A549 (cell line): ENCODE measurements at regions not wholly inside any gene's neighbourhood (a gene's known extent, or its start where the extent isn't known, plus 50 kb on each side); places are given as distances from the start of the nearest gene placed in this dataset.

Source experiments
- ATAC-seq, 2 experiments: fragments of 200-7000 bp in 1 of 2; fragments of >200 bp in 1 of 2; cut with Nextera tagmentation in 1 of 2; cut with Tn5 transposase in 1 of 2; 3 replicates each; pipeline versions ENCODE4 v1.8.0 to v1.9.1; 2018 to 2020; ENCODE audit warnings: mild to moderate bottlenecking in 1 of 2, moderate library complexity in 1 of 2
- CTCF ChIA-PET: fragments of 300-600 bp; sonication (Branson Sonifier 250); formaldehyde crosslinking; extraction: SDS; loops from one replicate; lab custom pipeline; 2021; ENCODE audit warnings: antibody characterized with exemption, inconsistent platforms; lab: Yijun Ruan, JAX
- POLR2A ChIA-PET: fragments of 350-600 bp; formaldehyde crosslinking; extraction: SDS; loops from one replicate; lab custom pipeline; 2021; ENCODE audit warnings: antibody characterized with exemption, inconsistent platforms; lab: Yijun Ruan, JAX
- DNase-seq, 2 experiments: peaks; one replicate each; pipeline versions ENCODE4 v3.0.0 to v3.0.0-alpha.2; 2011 to 2016; ENCODE audit warnings: low read depth in 1 of 2, low spot score in 1 of 2
- FAIRE-seq: peaks from 2 replicates; lab custom pipeline; 2011; peaks lifted over from hg19 to GRCh38; lab: Jason Lieb, UNC
- H3K27ac ChIP-seq, 2 experiments: fragments of >200 bp; sonication (Bioruptor Twin); formaldehyde crosslinking; 3 replicates each; pipeline ENCODE4 v1.5.1; 2016 to 2017
- H3K4me1 ChIP-seq: fragments of >200 bp; sonication (Bioruptor Twin); formaldehyde crosslinking; 3 replicates; pipeline ENCODE4 v1.6.1; 2016
- H3K4me2 ChIP-seq: fragments of >200 bp; sonication (Bioruptor Twin); formaldehyde crosslinking; 3 replicates; pipeline ENCODE4 v1.6.1; 2016
- H3K4me3 ChIP-seq: fragments of >200 bp; sonication (Bioruptor Twin); formaldehyde crosslinking; 3 replicates; pipeline ENCODE4 v1.5.1; 2016
- H3K9me3 ChIP-seq: fragments of >200 bp; sonication (Bioruptor Twin); formaldehyde crosslinking; 3 replicates; pipeline ENCODE4 v1.6.1; 2016
- BHLHE40 ChIP-seq: IDR thresholded peaks from 2 replicates; pipeline ENCODE4 v1.6.1; 2012; ENCODE audit warnings: low read depth, low read length, inconsistent platforms
- CBX8 ChIP-seq: fragments of 200-600 bp; sonication (generic); IDR thresholded peaks from 2 replicates; pipeline ENCODE4 v1.6.1; 2016
- EHF ChIP-seq: fragments of 250-450 bp; sonication (Bioruptor Pico); IDR thresholded peaks from 2 replicates; pipeline ENCODE4 v1.5.0; 2020; ENCODE audit warnings: mild to moderate bottlenecking
- ESRRA ChIP-seq: fragments of 150-350 bp; IDR thresholded peaks from 2 replicates; pipeline ENCODE4 v1.6.1; 2014; ENCODE audit warnings: mild to moderate bottlenecking, low read length, borderline replicate concordance
- FOSL2 ChIP-seq, 2 experiments: fragments of 450-650 bp in 1 of 2; fragments of >200 bp in 1 of 2; sonication (Bioruptor Twin) in 1 of 2; formaldehyde crosslinking; IDR thresholded peaks; 2 replicates each; pipeline versions ENCODE4 v1.5.0 to v1.6.1; 2016 to 2020; ENCODE audit warnings: mild to moderate bottlenecking in 1 of 2, moderate library complexity in 1 of 2
- FOXS1 ChIP-seq: fragments of 250-450 bp; sonication (Bioruptor Pico); IDR thresholded peaks from 2 replicates; pipeline ENCODE4 v1.5.0; 2020; ENCODE audit warnings: mild to moderate bottlenecking, moderate library complexity
- GATA3 ChIP-seq: IDR thresholded peaks from 2 replicates; pipeline ENCODE4 v1.6.1; 2012; ENCODE audit warnings: borderline replicate concordance
- HEYL ChIP-seq: fragments of 250-450 bp; sonication (Bioruptor Pico); IDR thresholded peaks from 2 replicates; pipeline ENCODE4 v1.8.0; 2021; ENCODE audit warnings: mild to moderate bottlenecking, moderate library complexity
- HOXB13 ChIP-seq: fragments of 250-450 bp; sonication (Bioruptor Pico); IDR thresholded peaks from 2 replicates; pipeline ENCODE4 v1.5.0; 2020; ENCODE audit warnings: low read depth, mild to moderate bottlenecking, moderate library complexity
- JUNB ChIP-seq: fragments of >200 bp; sonication (Bioruptor Twin); formaldehyde crosslinking; IDR thresholded peaks from 2 replicates; pipeline ENCODE4 v1.6.1; 2016
- MAFK ChIP-seq: fragments of 450-650 bp; IDR thresholded peaks from 2 replicates; pipeline ENCODE4 v1.6.1; 2014; ENCODE audit not compliant: partially characterized antibody
- MYC ChIP-seq: IDR thresholded peaks from 2 replicates; pipeline ENCODE4 v1.6.1; 2012; ENCODE audit warnings: mild to moderate bottlenecking, inconsistent platforms, low read length, improper control_type of control experiment, borderline replicate concordance
- NFE2L2 ChIP-seq: fragments of 150-350 bp; conservative IDR thresholded peaks from 2 replicates; pipeline ENCODE4 v1.6.1; 2014; ENCODE audit warnings: low read length
- NR3C1 ChIP-seq: fragments of >200 bp; sonication (Bioruptor Twin); formaldehyde crosslinking; IDR thresholded peaks from 3 replicates; pipeline ENCODE4 v1.6.1; 2017
- POLR2AphosphoS2 ChIP-seq: conservative IDR thresholded peaks from 2 replicates; pipeline ENCODE4 v1.6.1; 2012; ENCODE audit warnings: low read length, improper control_type of control experiment, inconsistent platforms
- RARB ChIP-seq: fragments of 250-450 bp; sonication (Bioruptor Pico); IDR thresholded peaks from 2 replicates; pipeline ENCODE4 v1.8.0; 2021; ENCODE audit warnings: mild to moderate bottlenecking, moderate library complexity
- RCOR1 ChIP-seq: fragments of 150-350 bp; IDR thresholded peaks from 2 replicates; pipeline ENCODE4 v1.6.1; 2014; ENCODE audit warnings: antibody characterized with exemption, low read length, low read depth
- RNF2 ChIP-seq: fragments of 200-600 bp; sonication (generic); IDR thresholded peaks from 2 replicates; pipeline ENCODE4 v1.6.1; 2016; ENCODE audit warnings: low read depth, mild to moderate bottlenecking, antibody characterized with exemption, moderate library complexity, borderline replicate concordance
- SREBF2 ChIP-seq: fragments of 450-650 bp; IDR thresholded peaks from 2 replicates; pipeline ENCODE4 v1.6.1; 2014; ENCODE audit warnings: mild to moderate bottlenecking, moderate library complexity
- ZFP36 ChIP-seq: fragments of 450-650 bp; IDR thresholded peaks from 2 replicates; pipeline ENCODE4 v1.6.1; 2014; ENCODE audit warnings: borderline replicate concordance; ENCODE audit not compliant: partially characterized antibody
- ZNF302 ChIP-seq: fragments of 250-450 bp; sonication (Bioruptor Pico); IDR thresholded peaks from 2 replicates; pipeline ENCODE4 v1.9.0; 2021; ENCODE audit warnings: inconsistent platforms, mild to moderate bottlenecking, moderate library complexity
- WGBS: methylation state at CpG from one replicate; pipeline ENCODE4 v1.1.6; 2017; ENCODE audit errors: missing lambda C conversion rate; 5-methylcytosine and 5-hydroxymethylcytosine counted together
- TF ChIP-seq, protein P1 (sequence below): fragments of 250-450 bp; sonication (Bioruptor Pico); IDR thresholded peaks from 2 replicates; pipeline ENCODE4 v1.5.0; 2020; ENCODE audit warnings: low read depth, mild to moderate bottlenecking, moderate library complexity
- TF ChIP-seq, protein P2 (sequence below): fragments of 200-600 bp; sonication (generic); IDR thresholded peaks from 2 replicates; pipeline ENCODE4 v1.6.1; 2016; ENCODE audit warnings: antibody characterized with exemption, mild to moderate bottlenecking, moderate library complexity
- TF ChIP-seq, protein P3 (sequence below): fragments of 450-650 bp; IDR thresholded peaks from 2 replicates; pipeline ENCODE4 v1.6.1; 2014; ENCODE audit warnings: antibody characterized with exemption
- TF ChIP-seq, protein P4 (sequence below): IDR thresholded peaks from 2 replicates; pipeline ENCODE4 v1.6.1; 2012

DNA sequence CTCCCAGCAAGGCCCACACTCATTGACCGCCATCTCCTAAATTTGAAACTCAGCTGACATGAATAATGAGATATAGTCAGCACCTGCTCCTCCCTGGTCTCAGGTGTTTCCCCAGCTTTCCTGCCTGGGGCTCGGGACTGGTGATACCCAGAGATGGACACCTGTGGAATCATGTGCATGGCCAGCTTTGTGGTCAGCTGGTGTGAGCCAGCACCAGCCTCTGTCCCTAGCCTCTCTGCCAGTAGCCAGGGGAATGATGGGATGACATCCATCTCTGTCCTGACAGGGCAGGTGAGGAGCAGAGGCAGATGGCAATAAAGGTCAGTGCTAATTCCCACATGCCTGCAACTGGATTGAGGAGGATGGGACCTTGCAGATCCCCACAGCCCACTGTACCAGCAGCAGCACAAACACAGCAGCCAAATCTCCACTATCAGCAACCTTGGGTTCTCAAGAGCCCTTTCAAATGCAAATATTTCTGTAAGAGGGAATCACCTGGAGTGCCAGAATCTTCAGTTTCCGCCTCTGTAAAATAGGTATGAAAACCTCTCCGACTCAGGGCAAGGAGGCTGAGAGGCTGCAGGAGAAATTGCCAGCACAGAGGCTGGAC is 329.2 kb upstream of the ZMIZ1 start:
- ATAC-seq: no peak
- TF ChIP-seq HOXB13 (CRISPR knock-in tag) (no peak), EHF (CRISPR knock-in tag) (no peak), BHLHE40 (no peak)
- no peak for DNase-seq
- no peak overlapping the region for H3K4me3 ChIP-seq
- H3K27ac ChIP-seq: no peak overlapping the region
- FAIRE-seq: no peak
- ChIA-PET POLR2A (no interaction called here), CTCF (interaction anchor here (1.2 kb wide), 1 partner anchor 456 kb away, joined by 3 read pairs; no protein-coding TSS in a partner anchor)
- no peaks in the 10 kb centered on the region for H3K9me3 ChIP-seq
- H3K4me1 ChIP-seq: peaks cover 10% of the 10 kb centered on the region
- no peak overlapping the region for H3K4me2 ChIP-seq
- WGBS: 40% methylated on average over 4 of the region's 4 CpGs

DNA sequence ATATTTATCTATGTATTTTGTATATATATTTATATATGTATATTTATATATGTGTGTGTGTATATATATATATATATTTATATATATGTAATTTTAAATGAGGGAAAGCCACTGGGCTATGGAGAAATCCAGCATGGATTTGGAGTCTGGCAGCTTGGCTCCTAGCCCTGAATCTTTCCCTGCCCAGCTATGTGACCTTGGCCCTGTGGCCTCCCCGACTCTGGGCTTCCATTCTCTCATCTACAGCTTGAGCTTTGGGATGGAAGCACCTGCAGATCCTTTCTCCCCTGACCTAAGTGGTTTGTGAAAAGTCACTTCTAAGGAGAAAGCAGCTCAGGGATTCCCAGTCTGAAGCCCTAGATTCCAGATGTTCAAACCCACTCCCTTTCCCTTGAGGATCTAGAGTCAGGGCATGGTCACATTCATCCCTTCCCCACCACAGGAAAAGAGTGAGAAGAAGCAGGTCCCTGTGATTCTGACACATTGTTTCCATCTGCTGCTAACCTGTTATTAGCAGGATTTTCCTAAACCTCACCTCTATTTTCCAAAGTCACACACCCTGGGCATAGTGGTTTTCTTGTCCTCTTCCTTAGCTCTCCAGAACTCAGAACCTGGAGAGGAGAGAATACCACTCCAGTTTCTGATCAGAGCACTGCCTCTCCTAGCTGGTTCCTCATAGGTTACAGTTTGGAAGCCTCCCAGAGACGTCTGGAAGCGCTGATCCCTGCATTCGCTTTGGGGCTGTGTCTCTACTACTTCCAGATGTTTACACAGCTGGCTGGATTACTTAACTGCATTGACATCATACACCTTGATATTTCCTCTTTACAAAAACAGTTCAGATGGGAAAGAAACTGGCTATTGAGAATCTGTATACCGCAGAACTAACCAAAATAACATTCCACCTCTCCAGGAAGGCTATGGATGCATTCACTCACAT is 327.5 kb upstream of the ZMIZ1 start:
- Histone ChIP-seq H3K9me3 (no peaks in the 10 kb centered on the region), H3K27ac (no peak overlapping the region; a peak in 1 of 6 replicates), H3K4me3 (no peak overlapping the region), H3K4me1 (peaks cover 10% of the 10 kb centered on the region), H3K4me2 (peak overlapping the region; percentile 8; the same call in 1 of the 3 replicates)
- ATAC-seq (no peak), FAIRE-seq (no peak), DNase-seq (no peak)
- TF ChIP-seq NFE2L2 (no peak), FOXS1 (CRISPR knock-in tag) (no peak), POLR2AphosphoS2 (no peak), SREBF2 (no peak), RNF2 (no peak), JUNB (no peak)
- TF ChIP-seq, protein P1, sequence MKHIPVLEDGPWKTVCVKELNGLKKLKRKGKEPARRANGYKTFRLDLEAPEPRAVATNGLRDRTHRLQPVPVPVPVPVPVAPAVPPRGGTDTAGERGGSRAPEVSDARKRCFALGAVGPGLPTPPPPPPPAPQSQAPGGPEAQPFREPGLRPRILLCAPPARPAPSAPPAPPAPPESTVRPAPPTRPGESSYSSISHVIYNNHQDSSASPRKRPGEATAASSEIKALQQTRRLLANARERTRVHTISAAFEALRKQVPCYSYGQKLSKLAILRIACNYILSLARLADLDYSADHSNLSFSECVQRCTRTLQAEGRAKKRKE (CRISPR knock-in tag): no peak
- 44% methylated on average over 5 of the region's 5 CpGs for WGBS
- CTCF ChIA-PET: interaction anchor here (0.6 to 1.2 kb wide), 5 partner anchors 8 to 532 kb away, joined by 3 to 4 read pairs (median 3); no protein-coding TSS in a partner anchor
- POLR2A ChIA-PET: no interaction called here

DNA sequence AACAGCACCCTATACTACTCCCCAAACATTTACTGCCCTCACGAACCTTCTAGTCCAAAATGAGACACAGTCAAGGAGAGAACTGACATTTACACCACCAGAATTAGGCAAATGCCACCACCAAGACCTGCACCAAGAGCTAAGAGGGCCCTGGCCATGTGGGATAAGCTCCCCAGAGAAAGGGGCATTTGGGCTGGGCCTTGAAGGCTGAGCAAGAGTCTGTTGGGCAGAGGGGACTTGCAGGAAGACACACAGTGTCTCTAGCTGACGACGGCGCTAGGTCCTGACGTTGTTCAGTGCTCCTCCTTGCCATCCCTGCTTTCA is 326.4 kb upstream of the ZMIZ1 start:
- no peaks in the 10 kb centered on the region for H3K9me3 ChIP-seq
- WGBS: 78% methylated on average over 5 of the region's 5 CpGs
- DNase-seq (no peak), ATAC-seq (no peak), FAIRE-seq (no peak)
- H3K27ac ChIP-seq: no peak overlapping the region; a peak in 1 of 6 replicates
- peaks cover 10% of the 10 kb centered on the region for H3K4me1 ChIP-seq
- no peak overlapping the region for H3K4me3 ChIP-seq
- ChIA-PET POLR2A (no interaction called here), CTCF (interaction anchor here (0.9 to 1.0 kb wide), 2 partner anchors 9 to 533 kb away, joined by 3 read pairs; no protein-coding TSS in a partner anchor)
- H3K4me2 ChIP-seq: no peak overlapping the region
- TF ChIP-seq HEYL (no peak), MYC (no peak), FOSL2 (IDR thresholded peaks at IDR 0.05) (no peak), FOSL2 (CRISPR knock-in tag; IDR thresholded peaks at IDR 0.05) (no peak), GATA3 (no peak), MAFK (no peak), CBX8 (no peak), ZFP36 (no peak), ESRRA (no peak), RARB (CRISPR knock-in tag) (no peak), RNF2 (no peak), RCOR1 (no peak), NR3C1 (no peak), ZNF302 (CRISPR knock-in tag) (no peak)
- TF ChIP-seq, protein P2, sequence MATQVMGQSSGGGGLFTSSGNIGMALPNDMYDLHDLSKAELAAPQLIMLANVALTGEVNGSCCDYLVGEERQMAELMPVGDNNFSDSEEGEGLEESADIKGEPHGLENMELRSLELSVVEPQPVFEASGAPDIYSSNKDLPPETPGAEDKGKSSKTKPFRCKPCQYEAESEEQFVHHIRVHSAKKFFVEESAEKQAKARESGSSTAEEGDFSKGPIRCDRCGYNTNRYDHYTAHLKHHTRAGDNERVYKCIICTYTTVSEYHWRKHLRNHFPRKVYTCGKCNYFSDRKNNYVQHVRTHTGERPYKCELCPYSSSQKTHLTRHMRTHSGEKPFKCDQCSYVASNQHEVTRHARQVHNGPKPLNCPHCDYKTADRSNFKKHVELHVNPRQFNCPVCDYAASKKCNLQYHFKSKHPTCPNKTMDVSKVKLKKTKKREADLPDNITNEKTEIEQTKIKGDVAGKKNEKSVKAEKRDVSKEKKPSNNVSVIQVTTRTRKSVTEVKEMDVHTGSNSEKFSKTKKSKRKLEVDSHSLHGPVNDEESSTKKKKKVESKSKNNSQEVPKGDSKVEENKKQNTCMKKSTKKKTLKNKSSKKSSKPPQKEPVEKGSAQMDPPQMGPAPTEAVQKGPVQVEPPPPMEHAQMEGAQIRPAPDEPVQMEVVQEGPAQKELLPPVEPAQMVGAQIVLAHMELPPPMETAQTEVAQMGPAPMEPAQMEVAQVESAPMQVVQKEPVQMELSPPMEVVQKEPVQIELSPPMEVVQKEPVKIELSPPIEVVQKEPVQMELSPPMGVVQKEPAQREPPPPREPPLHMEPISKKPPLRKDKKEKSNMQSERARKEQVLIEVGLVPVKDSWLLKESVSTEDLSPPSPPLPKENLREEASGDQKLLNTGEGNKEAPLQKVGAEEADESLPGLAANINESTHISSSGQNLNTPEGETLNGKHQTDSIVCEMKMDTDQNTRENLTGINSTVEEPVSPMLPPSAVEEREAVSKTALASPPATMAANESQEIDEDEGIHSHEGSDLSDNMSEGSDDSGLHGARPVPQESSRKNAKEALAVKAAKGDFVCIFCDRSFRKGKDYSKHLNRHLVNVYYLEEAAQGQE: no peak
- TF ChIP-seq, protein P3, sequence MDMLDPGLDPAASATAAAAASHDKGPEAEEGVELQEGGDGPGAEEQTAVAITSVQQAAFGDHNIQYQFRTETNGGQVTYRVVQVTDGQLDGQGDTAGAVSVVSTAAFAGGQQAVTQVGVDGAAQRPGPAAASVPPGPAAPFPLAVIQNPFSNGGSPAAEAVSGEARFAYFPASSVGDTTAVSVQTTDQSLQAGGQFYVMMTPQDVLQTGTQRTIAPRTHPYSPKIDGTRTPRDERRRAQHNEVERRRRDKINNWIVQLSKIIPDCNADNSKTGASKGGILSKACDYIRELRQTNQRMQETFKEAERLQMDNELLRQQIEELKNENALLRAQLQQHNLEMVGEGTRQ: no peak
- TF ChIP-seq, protein P4, sequence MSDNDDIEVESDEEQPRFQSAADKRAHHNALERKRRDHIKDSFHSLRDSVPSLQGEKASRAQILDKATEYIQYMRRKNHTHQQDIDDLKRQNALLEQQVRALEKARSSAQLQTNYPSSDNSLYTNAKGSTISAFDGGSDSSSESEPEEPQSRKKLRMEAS: no peak
- TF ChIP-seq, protein P1 (CRISPR knock-in tag): no peak
